GM18867 (cell line): ENCODE measurements at regions not wholly inside any gene's neighbourhood (a gene's known extent, or its start where the extent isn't known, plus 50 kb on each side); places are given as distances from the start of the nearest gene placed in this dataset.
"Not testable (repeated sequence)": the region's sequence is repeated elsewhere in the genome, so short reads cannot be mapped to it uniquely, and the experiment has no call there.

Source experiments
- ATAC-seq: cut with Tn5 transposase; IDR thresholded peaks from one replicate; pipeline ENCODE4 v1.9.1; 2021; ENCODE audit warnings: mild to moderate bottlenecking, moderate library complexity; ENCODE audit not compliant: unreplicated experiment

DNA sequence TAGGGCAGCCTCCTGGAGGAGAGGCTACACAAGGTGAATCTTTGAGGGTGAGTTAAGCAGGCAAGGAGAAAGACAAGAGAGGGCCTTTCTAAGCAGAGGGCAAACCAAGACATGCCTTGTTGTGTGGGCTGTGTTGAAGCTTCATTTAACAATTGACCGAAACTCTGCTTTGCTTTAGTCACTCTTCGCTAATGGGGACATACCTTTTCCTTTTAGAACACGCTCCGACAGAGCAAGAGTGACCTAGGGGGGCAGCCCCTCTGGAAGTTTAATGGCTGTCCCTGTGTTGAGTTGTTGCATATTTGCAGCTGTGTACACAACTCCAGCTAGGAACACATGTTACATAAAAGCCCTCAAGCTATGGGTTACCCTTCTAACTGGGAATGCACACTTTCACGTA lies 218.1 kb upstream of the WWC1 start:
- no peak for ATAC-seq

DNA sequence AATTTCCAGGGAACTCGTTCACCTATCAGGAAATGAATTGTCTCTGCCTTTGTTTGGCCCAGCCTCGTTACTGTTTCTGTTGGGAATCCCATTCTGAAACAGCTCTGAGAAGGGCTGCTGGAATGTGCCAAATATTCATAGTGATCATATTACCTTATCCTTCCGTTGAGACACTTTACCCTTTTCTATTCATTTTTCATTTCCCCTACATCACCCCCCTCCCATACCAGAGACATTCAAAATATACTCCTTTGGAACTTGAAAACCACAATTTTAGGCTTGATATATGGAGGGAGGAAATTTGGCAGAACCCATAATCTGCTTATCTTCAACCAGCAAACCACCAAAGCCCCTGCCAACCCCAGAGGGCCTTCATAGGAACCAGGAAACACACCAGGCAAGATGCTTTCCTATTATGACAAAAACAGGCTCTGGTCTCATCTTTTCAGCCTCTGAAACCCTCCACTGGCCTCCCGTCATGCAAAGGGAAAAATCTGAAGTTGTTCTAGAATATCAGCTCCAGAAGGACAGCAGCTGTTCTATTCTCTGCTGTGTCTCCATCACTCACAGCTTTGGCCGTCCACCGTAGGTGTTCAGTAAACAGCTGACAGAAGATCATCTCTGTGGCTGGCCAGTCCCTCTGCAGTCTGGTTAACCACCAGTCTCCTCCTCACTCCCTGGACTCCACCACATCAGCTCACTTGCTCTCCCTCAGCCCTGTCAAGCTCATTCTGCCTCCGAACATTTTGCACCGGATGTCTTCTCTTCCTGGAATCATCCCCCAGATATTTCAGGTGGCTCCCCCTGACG lies 217.2 kb upstream of the WWC1 start:
- ATAC-seq = no peak

DNA sequence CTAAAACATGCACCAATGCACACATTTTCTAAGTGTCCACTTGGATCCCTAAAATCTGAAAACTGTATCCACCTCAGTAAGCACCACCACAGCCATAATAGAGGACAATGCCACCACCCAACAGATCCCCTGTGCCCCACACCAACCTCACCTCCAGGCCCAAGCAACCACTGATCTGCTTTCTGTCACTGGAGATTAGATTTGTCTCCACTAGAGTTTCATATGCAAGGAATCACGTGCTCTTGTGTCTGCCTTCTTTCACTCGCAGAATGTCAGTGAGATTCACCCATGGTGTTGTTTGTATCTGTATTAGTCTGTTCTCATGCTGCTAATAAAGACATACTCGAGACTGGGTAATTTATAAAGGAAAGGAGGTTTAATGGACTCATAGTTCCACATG lies 216.1 kb upstream of the WWC1 start:
- no peak for ATAC-seq

DNA sequence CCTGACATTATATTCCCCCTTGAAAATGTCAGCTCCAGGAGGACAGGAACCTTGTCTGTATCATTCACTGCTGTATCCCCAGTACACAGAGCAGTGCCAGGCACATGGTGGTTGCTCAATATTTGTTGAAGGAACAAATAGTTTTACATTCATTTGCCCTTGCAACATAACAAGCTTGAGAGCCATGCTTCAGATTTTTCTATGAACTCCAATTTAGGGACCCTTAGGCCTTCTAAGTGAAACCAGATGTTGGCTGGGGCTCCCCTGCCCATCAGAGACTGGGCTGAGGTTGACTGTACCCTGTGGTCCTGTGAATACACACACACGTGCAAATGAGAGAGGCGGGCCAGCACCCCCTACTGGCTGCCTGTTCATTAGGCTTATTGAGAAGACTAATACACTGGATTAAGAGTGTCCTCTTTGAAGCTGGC lies 214.9 kb upstream of the WWC1 start:
- ATAC-seq = no peak

DNA sequence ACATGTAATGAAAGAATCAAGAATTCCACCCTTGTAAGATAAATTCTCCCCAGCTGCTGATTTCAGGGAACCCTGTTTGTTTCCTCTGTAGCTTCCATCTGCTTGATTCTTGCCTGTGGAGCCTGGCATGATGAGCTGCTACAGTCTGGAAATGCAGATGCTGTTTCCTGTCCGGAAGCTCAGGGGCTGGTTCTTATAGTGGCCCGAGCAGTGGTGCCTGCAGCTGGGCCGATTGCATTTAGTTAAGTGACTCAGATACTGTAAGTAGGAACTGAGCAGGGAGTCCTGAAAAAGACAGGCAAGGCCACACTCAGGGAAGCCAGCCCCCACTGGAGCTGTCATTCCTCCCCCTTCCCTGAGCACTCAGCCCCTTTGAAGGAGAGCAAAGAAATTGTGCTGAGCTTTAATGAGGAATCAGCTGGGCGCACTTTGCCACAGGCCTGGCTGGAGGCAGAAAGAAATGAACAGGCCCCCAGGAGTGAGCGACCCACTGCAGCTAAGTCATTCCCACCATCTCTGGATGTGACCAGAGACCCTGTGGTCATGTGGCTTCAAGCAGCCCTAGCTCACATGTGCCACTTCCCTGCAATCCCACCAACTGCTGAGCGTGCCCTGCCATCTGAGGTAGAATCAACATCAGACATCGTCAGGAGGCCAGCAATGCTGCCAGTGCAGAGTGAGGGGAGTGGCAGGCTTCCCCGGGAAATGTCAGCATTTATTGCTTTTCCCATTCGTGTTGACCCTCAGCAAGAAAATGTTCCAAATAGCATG lies 206.0 kb upstream of the WWC1 start:
- ATAC-seq = no peak

DNA sequence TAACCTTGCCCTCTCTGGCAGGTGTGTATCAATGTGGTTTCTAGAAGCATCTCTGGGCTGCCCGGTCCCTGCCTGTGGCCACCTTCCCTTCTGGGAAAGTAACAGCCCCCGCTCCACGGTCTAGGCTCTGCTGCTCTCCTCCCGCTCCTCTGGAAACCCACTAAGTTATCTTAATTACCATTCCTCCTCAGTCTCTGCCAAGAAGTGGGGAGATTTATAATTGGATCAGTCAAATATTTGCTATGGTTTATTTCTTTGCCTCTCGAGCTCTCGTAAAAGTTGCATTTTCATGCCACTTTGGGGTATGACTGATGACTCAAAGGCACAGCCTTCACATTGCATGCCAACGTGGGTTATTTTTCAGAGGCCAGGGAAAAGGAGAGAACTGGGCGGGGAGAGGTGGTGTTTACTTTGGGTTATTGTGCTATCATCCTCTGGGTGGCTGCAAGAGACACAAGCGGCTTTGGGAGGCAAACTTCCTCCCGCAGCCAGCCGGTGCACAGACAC lies 205.3 kb upstream of the WWC1 start:
- ATAC-seq = no peak

DNA sequence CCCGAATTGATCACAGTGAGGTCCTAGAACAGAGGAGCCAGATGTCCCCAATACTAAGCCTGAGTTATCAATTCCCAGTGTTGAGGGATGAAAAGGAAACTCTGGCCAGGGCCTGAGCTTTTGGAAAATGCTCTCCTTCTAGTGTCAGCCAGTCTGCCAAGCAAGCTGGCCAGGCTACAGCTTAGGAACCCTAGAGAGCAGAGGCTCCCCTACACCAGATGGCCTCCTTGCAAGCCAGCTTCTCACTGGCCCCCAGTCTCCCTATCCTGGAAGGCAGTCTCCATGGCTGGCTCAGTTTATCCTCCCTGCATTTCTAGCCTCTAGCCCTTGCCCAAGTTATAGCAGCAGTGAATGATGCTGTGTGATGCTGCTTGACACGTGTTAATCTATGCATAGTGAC lies 204.7 kb upstream of the WWC1 start:
- no peak for ATAC-seq

DNA sequence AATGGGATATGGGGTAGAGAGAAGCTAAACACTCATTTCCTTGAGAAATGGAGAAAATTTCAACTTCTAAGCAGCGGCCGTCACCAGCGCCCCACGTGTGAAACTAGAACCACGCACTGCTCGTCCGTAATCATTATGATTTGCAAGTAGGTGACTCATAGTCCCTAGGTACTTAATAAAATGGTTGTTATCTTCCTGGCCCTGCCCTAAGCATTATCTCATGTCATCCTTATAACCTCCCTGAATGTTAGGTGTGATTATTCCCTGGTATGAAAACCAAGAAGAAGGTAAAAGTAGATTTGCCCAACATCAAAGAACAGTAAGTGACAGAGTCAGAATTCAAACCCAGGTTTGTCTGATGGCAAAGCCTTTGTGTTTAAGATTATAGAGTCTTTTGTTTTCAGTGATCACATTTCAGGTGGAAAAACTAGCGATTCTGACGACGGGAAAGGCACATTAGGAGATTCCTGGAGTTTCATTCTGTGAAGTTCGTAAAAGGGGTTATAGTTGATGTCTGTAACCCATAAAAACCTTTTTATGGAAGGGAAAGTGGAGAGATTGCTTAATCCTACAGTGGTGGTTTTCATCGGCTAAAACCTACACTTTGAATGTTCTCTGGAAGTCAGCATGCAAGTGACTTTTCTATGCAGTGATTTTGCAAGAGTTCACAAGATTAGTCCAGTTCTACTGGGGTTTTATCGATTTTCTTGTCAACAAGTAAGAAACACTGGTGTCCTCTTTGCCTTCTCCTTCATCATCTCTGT lies 202.9 kb upstream of the WWC1 start:
- ATAC-seq = no peak

DNA sequence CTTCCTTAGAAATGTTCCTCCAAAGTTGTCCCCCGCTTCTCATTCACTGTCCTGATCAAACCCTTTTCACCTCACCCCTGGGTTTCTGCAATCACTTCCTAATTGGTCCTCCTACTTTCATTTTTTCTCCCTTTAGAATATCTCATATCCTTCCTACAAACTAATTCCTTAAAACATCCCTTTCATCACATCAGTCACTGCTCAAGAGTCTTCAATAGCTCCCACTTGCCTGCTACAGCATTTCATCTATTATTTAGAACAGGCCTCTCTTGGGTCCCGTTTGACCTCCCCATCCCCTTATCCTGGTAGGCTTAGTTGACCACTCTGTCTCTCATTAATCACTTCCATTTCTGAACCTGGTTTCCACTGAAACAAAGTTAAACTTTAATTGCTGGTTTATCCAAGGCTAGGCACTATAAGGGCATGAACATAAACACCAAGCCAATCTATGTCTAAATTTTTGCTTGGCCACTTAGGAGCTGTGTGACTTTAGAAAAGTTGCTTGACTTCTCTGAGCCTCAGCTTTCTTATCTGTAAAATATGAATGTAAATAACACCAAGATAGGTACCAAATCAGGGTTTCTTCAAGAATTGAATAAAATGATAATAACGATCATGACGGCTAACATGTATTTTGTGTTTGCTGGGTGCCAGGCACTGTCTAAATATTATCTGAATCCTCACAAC lies 202.1 kb upstream of the WWC1 start:
- ATAC-seq = no peak

DNA sequence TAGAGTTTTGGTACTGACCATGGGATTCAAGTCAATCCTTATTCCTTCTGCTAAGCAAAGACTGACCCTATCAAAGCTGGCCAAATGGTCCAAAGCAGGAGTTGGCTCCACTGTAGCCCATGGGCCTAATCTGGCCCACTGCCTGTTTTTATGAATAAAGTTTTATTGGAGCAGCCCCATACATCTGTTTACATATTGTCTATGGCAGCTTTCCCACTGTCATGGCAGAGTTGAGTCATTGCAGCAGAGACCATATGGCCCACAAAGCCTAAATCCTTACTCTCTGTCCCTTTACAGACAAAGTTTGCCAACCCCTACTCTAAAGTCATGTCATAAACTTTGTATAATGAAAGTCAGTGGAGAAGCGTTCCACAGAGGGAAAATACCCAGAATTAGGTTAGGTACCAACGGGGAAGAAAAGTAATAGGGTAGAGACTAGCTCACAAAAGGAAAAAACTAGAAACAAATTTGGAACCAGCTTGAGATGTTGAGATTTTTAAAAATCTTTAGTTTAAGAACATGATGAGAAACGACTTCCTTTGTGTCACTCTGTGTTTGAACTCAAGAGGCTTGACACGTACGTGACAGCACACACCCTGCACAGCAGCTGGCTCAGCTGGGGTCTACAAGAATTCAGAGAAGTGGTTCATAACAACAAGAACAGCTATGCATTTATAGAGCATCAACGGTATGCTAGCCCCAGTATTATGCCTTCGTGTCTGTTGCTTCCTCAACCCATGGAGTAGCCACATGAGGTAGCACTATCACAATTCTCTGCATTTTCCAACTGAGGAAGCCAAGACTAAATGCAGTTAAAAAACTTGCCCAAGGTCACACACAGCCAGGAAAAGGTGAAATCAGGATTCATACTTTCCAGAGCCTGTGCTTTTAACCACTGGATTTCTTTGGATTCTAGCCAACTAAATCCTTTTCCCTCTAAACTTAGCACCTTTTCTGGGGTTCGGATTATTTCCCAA lies 198.9 kb upstream of the WWC1 start:
- ATAC-seq = no peak

DNA sequence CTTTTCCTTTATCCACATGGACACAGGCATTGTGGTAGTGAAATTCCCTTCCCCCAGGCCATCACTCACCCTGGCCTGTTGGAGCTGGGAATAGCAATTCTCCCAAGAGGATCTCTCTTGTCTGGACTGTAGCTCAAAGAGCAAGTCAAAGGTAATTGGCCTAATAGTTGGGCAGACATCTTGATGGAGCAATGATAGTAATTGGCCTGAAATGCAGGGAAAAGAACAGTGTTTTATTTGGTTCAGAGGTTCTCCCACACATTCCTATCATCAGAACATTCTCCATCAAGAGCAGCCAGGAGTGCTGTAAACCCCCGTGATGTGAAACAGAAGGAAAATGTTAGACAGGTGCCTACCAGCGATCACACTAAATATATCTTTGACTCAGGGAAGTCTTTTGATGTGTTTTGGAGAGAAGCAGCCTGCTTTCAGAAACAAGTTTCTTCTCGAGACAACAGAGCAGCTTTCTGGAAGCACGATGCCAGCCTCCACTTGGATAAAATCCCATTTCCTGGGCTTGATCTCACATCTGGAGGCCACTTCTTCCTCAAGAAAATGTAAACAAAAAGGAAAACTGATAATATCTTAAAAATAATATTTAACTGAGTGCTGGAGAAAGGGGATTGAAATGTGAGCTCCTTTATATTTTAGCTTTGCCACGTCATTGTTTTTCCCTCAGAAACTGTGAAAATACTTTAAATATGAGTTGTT lies 198.1 kb upstream of the WWC1 start:
- ATAC-seq = no peak

DNA sequence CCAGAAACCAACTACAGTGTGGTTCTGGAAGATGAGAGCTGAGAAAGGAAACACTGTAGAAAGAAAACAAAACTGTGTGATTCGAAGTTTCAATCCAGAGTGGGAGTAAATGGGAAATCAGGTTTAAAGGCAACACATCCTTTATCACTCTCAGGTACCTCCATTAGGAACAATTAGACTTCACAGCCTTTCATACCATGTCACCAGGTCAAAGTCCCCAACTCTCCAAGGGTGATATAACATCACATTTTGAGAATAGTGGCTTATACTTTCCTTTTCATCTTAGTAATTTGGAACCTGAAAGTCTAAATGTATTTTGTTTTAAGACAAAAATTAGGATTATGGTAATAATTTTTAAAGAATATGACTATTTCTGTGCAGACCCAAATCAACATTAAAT lies 194.9 kb upstream of the WWC1 start:
- no peak for ATAC-seq

DNA sequence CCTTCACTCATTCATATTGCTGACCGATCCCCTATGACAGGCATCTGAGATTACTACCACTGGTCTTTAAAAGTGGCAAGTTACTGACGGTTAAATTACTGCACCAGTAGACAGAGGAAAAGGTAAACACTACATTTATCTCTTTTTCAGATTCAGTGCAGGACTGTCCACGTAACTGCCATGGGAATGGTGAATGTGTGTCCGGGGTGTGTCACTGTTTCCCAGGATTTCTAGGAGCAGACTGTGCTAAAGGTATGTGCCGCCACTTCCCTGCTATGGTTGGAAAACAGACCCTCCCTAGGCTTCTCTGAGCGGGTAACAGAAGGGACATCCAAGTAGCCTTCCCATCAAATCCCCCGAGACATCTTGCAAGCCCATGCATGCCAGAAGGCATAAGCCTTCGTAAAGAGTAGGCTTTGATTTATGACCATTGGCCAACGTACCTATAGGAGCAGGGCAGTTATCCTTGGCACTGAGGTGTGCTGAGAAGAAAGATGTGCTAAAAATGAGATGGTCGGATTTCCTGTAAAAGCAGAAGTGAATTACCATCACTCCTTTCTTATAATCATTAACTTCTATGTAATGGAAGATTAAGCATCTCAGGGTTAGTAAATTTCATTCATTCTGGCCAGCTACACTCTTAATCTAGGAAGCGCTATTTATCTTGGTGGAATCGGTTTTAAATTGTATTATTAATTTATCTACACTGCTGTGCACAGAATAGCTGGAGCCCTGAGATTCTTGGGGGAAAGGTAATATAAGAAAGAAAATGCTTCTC lies 193.4 kb upstream of the WWC1 start:
- ATAC-seq = no peak

DNA sequence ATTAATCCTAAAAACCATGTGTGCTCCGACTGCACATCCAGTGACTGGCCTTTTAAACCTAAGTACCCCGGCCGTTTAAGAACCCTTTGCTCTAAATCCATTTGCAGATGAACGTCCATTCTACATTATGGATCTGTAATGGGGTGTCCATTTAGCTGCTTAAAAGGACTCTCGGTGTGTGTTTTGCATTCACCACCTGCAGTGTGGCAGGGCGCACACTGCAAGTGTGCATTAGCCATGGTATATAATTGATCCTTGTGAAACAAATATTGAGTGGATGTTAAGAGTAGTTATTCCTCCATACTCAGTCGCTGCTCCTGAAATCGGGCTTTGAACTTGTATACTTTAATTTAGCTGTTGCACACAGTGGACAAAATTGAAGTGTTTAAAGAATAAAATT lies 190.1 kb upstream of the WWC1 start:
- ATAC-seq = no peak

DNA sequence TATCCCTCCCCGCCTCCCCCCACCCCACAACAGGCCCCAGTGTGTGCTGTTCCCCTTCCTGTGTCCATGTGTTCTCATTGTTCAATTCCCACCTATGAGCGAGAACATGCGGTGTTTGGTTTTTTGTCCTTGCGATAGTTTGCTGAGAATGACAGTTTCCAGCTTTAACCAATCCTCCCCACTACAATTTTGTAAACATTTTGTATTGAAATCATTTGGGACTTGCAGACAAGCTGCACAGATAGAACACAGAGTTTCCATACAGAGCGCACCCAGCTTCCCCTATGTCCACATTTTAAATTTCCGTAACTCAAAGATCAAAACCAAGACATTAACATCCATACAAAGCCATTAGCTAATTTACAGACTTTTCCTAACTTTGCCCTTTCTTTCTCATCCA lies 188.4 kb upstream of the WWC1 start:
- not testable (repeated sequence) for ATAC-seq

DNA sequence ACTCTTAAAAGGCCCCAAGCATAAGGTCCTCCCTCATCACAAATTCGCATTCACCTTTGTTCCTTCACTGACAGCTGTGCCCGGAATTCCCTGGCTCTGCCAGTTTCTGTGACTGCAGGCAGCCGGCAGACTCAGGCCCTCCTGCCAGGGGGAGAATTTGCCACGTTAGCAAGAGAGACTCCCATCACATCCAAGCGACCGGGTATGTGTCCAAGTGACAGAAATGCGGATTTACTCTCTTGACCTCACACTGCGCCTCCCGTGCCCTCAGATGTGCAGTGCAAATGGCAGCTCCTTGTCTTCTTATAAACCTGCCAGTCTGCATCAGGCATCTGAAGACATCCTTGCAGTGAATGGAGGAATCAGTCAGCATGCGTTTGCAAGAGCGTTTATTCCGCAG lies 187.1 kb upstream of the WWC1 start:
- no peak for ATAC-seq

DNA sequence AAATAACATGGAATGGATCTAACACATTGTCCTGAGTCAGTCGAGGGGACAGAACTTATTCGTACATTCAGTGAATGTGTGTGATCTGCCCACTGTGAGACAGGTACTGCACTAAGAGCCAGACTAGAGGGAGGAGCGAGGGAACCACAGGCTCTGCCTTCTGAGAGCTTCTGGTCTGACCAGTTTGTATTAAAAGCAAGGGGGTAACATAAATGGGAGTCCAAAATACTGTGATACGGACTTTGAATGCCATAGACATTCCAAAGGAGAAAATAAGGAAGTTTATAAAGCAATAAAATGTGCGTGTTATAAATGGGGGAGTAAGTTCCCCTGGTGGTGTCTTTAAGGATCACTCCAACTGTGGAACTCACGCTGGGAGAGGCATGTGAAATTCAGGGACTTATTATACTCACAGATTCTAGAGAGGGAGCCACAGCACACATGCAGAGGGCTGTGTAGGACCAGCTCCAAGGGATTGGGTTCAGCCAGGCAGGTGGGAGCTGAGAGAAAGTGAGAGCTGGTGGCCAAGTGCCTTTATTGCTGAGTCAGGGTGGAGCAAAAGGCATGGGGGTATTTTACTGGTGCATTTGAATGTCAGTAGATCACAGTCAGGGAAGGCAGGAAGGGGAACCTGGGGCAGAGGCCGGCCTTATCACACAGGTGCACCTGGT lies 186.5 kb upstream of the WWC1 start:
- ATAC-seq = no peak
